HG02852 (cell line): ENCODE measurements at regions not wholly inside any gene's neighbourhood (a gene's known extent, or its start where the extent isn't known, plus 50 kb on each side); places are given as distances from the start of the nearest gene placed in this dataset.
"Not testable (repeated sequence)": the region's sequence is repeated elsewhere in the genome, so short reads cannot be mapped to it uniquely, and the experiment has no call there.

Source experiments
- ATAC-seq: cut with Tn5 transposase; IDR thresholded peaks from one replicate; pipeline ENCODE4 v1.9.1; 2021; ENCODE audit warnings: mild to moderate bottlenecking, moderate library complexity; ENCODE audit not compliant: unreplicated experiment

- ATAC-seq = no peak
These were observed 72.6 kb upstream of the PTPN13 start for GRCh38 chr4:86521373-86521969.

- no peak for ATAC-seq
These were observed 71.8 kb upstream of the PTPN13 start for GRCh38 chr4:86522349-86522748.

GRCh38 chr4:86523333-86523732 is 70.8 kb upstream of the PTPN13 start:
- no peak for ATAC-seq

- not testable (repeated sequence) for ATAC-seq
These were observed 66.4 kb upstream of the PTPN13 start for GRCh38 chr4:86527713-86528112.

- no peak for ATAC-seq
These were observed 64.7 kb upstream of the PTPN13 start for GRCh38 chr4:86529436-86529835.

GRCh38 chr4:86530183-86530582 is 63.9 kb upstream of the PTPN13 start:
- no peak for ATAC-seq

- ATAC-seq = no peak
These were observed 62.7 kb upstream of the PTPN13 start for GRCh38 chr4:86531440-86531839.

GRCh38 chr4:86532851-86533250 is 61.3 kb upstream of the PTPN13 start:
- no peak for ATAC-seq

- no peak for ATAC-seq
These were observed 58.0 kb upstream of the PTPN13 start for GRCh38 chr4:86536151-86536550.

- ATAC-seq = no peak
These were observed 51.6 kb upstream of the PTPN13 start for GRCh38 chr4:86542319-86543027.

- no peak for ATAC-seq
These were observed 51.0 kb upstream of the PTPN13 start for GRCh38 chr4:86543080-86543479.

GRCh38 chr4:86543560-86544309 is 50.4 kb upstream of the PTPN13 start:
- ATAC-seq = no peak

GRCh38 chr4:86544310-86544966 is 49.7 kb upstream of the PTPN13 start:
- peak; percentile 88 for ATAC-seq
